B cell (primary cell): ENCODE measurements at regions not wholly inside any gene's neighbourhood (a gene's known extent, or its start where the extent isn't known, plus 50 kb on each side); places are given as distances from the start of the nearest gene placed in this dataset.

Source experiments
- ATAC-seq: fragments of 200-7000 bp; cut with Tn5 transposase; one replicate; pipeline ENCODE4 v1.10.0; 2021; ENCODE audit warnings: low read depth, mild to moderate bottlenecking, moderate number of reproducible peaks, moderate library complexity
- CTCF ChIA-PET: fragments of 350-600 bp; sonication (Branson Sonifier 250); formaldehyde crosslinking; loops from one replicate; lab custom pipeline; 2021; ENCODE audit warnings: antibody characterized with exemption, inconsistent platforms; lab: Charles Lee
- POLR2A ChIA-PET: fragments of 350-600 bp; sonication (Branson Sonifier 250); formaldehyde crosslinking; loops from one replicate; lab custom pipeline; 2021; ENCODE audit warnings: antibody characterized with exemption; lab: Charles Lee
- DNase-seq: peaks from one replicate; pipeline ENCODE4 v3.0.0; 2013
- H2AFZ ChIP-seq: 2 replicates; pipeline ENCODE4 v1.6.1; 2012; ENCODE audit warnings: mild to moderate bottlenecking, low read depth, low read length; ENCODE audit not compliant: insufficient read depth, poor library complexity, severe bottlenecking
- H3K27ac ChIP-seq, 2 donors: 1 replicate in 1 of 2; 2 replicates in 1 of 2; pipeline ENCODE4 v1.5.1; 2012 to 2013; ENCODE audit warnings: low read length in 2 of 2, mild to moderate bottlenecking in 2 of 2, moderate library complexity in 1 of 2
- H3K27me3 ChIP-seq, 4 experiments: fragments of 200-600 bp in 1 of 4; sonication (generic) in 1 of 4; replicated peaks in 1 of 4; 1 replicate in 2 of 4; 2 replicates in 2 of 4; pipeline versions ENCODE4 v1.6.1 to v1.7.0; 2013 to 2016; ENCODE audit warnings: low read length in 3 of 4, mild to moderate bottlenecking in 2 of 4, mixed read lengths in 1 of 4, moderate library complexity in 1 of 4; ENCODE audit not compliant: insufficient read depth in 4 of 4, control insufficient read depth in 3 of 4; ENCODE audit errors: control extremely low read depth in 1 of 4
- H3K36me3 ChIP-seq, 2 experiments: replicated peaks in 1 of 2; 1 replicate in 1 of 2; 2 replicates in 1 of 2; pipeline versions ENCODE4 v1.6.1 to v1.7.1; 2013; ENCODE audit warnings: low read length in 1 of 2; ENCODE audit not compliant: insufficient read depth in 2 of 2, control insufficient read depth in 1 of 2; ENCODE audit errors: control extremely low read depth in 1 of 2, extremely low read depth in 1 of 2
- H3K4me1 ChIP-seq, 2 donors: fragments of 200-600 bp in 1 of 2; sonication (generic) in 1 of 2; 1 replicate in 1 of 2; 2 replicates in 1 of 2; pipeline versions ENCODE4 v1.5.1 to v1.6.1; 2013 to 2017; ENCODE audit warnings: low read length in 2 of 2; ENCODE audit not compliant: control insufficient read depth in 2 of 2, insufficient read depth in 2 of 2
- H3K4me2 ChIP-seq: replicated peaks from 2 replicates; pipeline ENCODE3; 2012; ENCODE audit warnings: mild to moderate bottlenecking, low read depth, low read length; ENCODE audit not compliant: poor library complexity, severe bottlenecking
- H3K4me3 ChIP-seq, 5 experiments: fragments of 200-600 bp in 1 of 5; sonication (generic) in 1 of 5; 1 replicate in 3 of 5; 2 replicates in 2 of 5; pipeline versions ENCODE4 v1.5.1 to v1.7.0; 2011 to 2016; ENCODE audit warnings: low read length in 4 of 5, mild to moderate bottlenecking in 4 of 5, low read depth in 2 of 5, control low read depth in 1 of 5, moderate library complexity in 1 of 5; ENCODE audit not compliant: insufficient read depth in 1 of 5; ENCODE audit errors: control extremely low read depth in 1 of 5, extremely low read depth in 1 of 5
- H3K79me2 ChIP-seq: fragments of 200-600 bp; sonication (generic); one replicate; pipeline ENCODE4 v1.6.0; 2016; ENCODE audit warnings: low read length; ENCODE audit not compliant: control insufficient read depth, insufficient read depth
- H3K9ac ChIP-seq: fragments of 200-600 bp; sonication (generic); 2 replicates; pipeline ENCODE4 v1.6.1; 2017; ENCODE audit warnings: mild to moderate bottlenecking, low read length, moderate library complexity
- H3K9me3 ChIP-seq, 3 donors: one replicate each; pipeline versions ENCODE4 v1.6.1 to v1.7.1; 2013; ENCODE audit warnings: low read length in 2 of 3; ENCODE audit not compliant: control insufficient read depth in 2 of 3, insufficient read depth in 1 of 3; ENCODE audit errors: control extremely low read depth in 1 of 3
- H4K20me1 ChIP-seq: 2 replicates; pipeline ENCODE4 v1.6.0; 2012; ENCODE audit warnings: mild to moderate bottlenecking, low read length; ENCODE audit not compliant: insufficient read depth, control insufficient read depth, poor library complexity, severe bottlenecking
- H3K27ac Mint-ChIP-seq: one replicate; pipeline ENCODE4 v1.8.0; 2021; ENCODE audit warnings: mixed read lengths
- H3K27me3 Mint-ChIP-seq: one replicate; pipeline ENCODE4 v1.8.0; 2021; ENCODE audit warnings: mixed read lengths
- H3K4me1 Mint-ChIP-seq: one replicate; pipeline ENCODE4 v1.8.0; 2021; ENCODE audit warnings: mixed read lengths
- H3K4me3 Mint-ChIP-seq: one replicate; pipeline ENCODE4 v1.8.0; 2021; ENCODE audit warnings: mixed read lengths
- H3K9me3 Mint-ChIP-seq: one replicate; pipeline ENCODE4 v1.8.0; 2022; ENCODE audit warnings: mixed read lengths; ENCODE audit not compliant: insufficient read depth
- CTCF ChIP-seq: fragments of 200-600 bp; IDR thresholded peaks from one replicate; pipeline ENCODE4 v1.8.0; 2022; ENCODE audit warnings: antibody characterized with exemption, mild to moderate bottlenecking
- EZH2 ChIP-seq: IDR thresholded peaks from 2 replicates; pipeline ENCODE4 v1.6.1; 2012; ENCODE audit warnings: borderline replicate concordance, low read depth, mild to moderate bottlenecking, moderate library complexity, low read length; ENCODE audit not compliant: insufficient read depth, poor library complexity, severe bottlenecking
- WGBS: methylation state at CpG from one replicate; pipeline ENCODE4 v1.1.5; 2013; ENCODE audit warnings: missing lambda C conversion rate; ENCODE audit not compliant: insufficient coverage; 5-methylcytosine and 5-hydroxymethylcytosine counted together
- intact Hi-C: fragments of 100-400 bp; cut with micrococcal nuclease; formaldehyde crosslinking; loops from one replicate; pipeline ENCODE4 v1.10.0; 2022

GRCh38 chr14:85315733-85316290 lies 214.1 kb upstream of the FLRT2 start:
- no CpG with 5 or more reads among the region's 5 CpGs for WGBS
- intact Hi-C loops = no loop called here
- Mint-ChIP-seq H3K4me3 (no peak overlapping the region), H3K27ac (no peak overlapping the region), H3K4me1 (no peaks in the 10 kb centered on the region), H3K27me3 (no peaks in the 10 kb centered on the region), H3K9me3 (peaks cover 2% of the 10 kb centered on the region)
- H3K4me2 ChIP-seq = no peak overlapping the region
- no peaks in the 10 kb centered on the region for H3K27me3 ChIP-seq
- ChIA-PET POLR2A (no interaction called here), CTCF (no interaction called here)
- no peaks in the 10 kb centered on the region for H3K79me2 ChIP-seq
- no peak overlapping the region for H3K4me3 ChIP-seq
- no peak overlapping the region for H2AFZ ChIP-seq
- no peak for TF ChIP-seq EZH2
- no peak for TF ChIP-seq CTCF
- no peak overlapping the region for H3K27ac ChIP-seq
- H4K20me1 ChIP-seq = no peaks in the 10 kb centered on the region
- H3K9me3 ChIP-seq = no peaks in the 10 kb centered on the region
- H3K36me3 ChIP-seq = no peaks in the 10 kb centered on the region
- no peak overlapping the region for H3K9ac ChIP-seq
- DNase-seq = no peak
- H3K4me1 ChIP-seq = no peaks in the 10 kb centered on the region
- no peak for ATAC-seq

GRCh38 chr14:85316701-85317410 lies 213.1 kb upstream of the FLRT2 start:
- Histone ChIP-seq H3K4me3 (no peak overlapping the region), H3K4me1 (no peaks in the 10 kb centered on the region), H3K27ac (no peak overlapping the region), H2AFZ (no peak overlapping the region), H4K20me1 (no peaks in the 10 kb centered on the region), H3K4me2 (no peak overlapping the region), H3K36me3 (no peaks in the 10 kb centered on the region), H3K9me3 (no peaks in the 10 kb centered on the region), H3K27me3 (no peaks in the 10 kb centered on the region), H3K9ac (no peak overlapping the region), H3K79me2 (no peaks in the 10 kb centered on the region)
- no CpG with 5 or more reads among the region's 2 CpGs for WGBS
- no peaks in the 10 kb centered on the region for H3K27me3 Mint-ChIP-seq
- CTCF ChIA-PET = no interaction called here
- H3K4me1 Mint-ChIP-seq = no peaks in the 10 kb centered on the region
- intact Hi-C loops = no loop called here
- no peak overlapping the region for H3K27ac Mint-ChIP-seq
- TF ChIP-seq EZH2 = no peak
- TF ChIP-seq CTCF = no peak
- DNase-seq = no peak
- H3K9me3 Mint-ChIP-seq = peaks cover 2% of the 10 kb centered on the region
- H3K4me3 Mint-ChIP-seq = no peak overlapping the region
- ATAC-seq = no peak
- POLR2A ChIA-PET = no interaction called here
